WI38 (cell line): ENCODE measurements at regions not wholly inside any gene's neighbourhood (a gene's known extent, or its start where the extent isn't known, plus 50 kb on each side); places are given as distances from the start of the nearest gene placed in this dataset.

Source experiments
- H3K4me3 ChIP-seq: 2 replicates; pipeline ENCODE4 v1.5.1; 2011; ENCODE audit warnings: low read depth, mild to moderate bottlenecking, control low read depth, low read length
- TF ChIP-seq, protein P1 (sequence below): IDR thresholded peaks from 2 replicates; pipeline ENCODE4 v1.5.1; 2012; ENCODE audit warnings: low read depth, mild to moderate bottlenecking, control low read depth, low read length

- TF ChIP-seq, protein P1, sequence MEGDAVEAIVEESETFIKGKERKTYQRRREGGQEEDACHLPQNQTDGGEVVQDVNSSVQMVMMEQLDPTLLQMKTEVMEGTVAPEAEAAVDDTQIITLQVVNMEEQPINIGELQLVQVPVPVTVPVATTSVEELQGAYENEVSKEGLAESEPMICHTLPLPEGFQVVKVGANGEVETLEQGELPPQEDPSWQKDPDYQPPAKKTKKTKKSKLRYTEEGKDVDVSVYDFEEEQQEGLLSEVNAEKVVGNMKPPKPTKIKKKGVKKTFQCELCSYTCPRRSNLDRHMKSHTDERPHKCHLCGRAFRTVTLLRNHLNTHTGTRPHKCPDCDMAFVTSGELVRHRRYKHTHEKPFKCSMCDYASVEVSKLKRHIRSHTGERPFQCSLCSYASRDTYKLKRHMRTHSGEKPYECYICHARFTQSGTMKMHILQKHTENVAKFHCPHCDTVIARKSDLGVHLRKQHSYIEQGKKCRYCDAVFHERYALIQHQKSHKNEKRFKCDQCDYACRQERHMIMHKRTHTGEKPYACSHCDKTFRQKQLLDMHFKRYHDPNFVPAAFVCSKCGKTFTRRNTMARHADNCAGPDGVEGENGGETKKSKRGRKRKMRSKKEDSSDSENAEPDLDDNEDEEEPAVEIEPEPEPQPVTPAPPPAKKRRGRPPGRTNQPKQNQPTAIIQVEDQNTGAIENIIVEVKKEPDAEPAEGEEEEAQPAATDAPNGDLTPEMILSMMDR: no peak
- no peak overlapping the region for H3K4me3 ChIP-seq
These were observed 1066.0 kb upstream of the ADGRL4 start for GRCh38 chr1:80072563-80072962.

GRCh38 chr1:80066060-80066459, 1059.5 kb upstream of the ADGRL4 start:
- H3K4me3 ChIP-seq: no peak overlapping the region

GRCh38 chr1:80064524-80064923, 1058.0 kb upstream of the ADGRL4 start:
- no peak overlapping the region for H3K4me3 ChIP-seq
- TF ChIP-seq, protein P1: no peak

More at GRCh38 chr1:80066060-80066459, 1059.5 kb upstream of the ADGRL4 start:
- TF ChIP-seq, protein P1: no peak

DNA sequence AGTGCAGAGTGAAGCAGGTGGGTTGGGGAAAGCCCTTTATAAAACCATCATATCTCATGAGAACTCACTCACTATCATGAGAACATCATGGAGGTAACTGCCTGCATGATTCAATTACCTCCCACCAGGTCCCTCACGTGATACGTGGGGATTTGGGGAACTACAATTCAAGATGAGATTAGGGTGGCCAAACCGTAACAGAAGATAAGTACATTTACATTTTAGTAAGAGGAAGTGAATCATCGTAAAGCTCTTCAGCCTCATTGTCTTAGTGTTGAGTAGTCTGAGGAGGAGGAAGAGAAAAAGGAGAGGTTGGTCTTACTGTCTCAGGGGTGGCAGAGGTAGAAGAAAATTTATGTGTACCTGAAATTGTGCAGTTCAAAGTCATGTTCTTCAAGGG, 1053.4 kb upstream of the ADGRL4 start:
- TF ChIP-seq, protein P1: no peak
- no peak overlapping the region for H3K4me3 ChIP-seq

- TF ChIP-seq, protein P1: no peak
- no peak overlapping the region for H3K4me3 ChIP-seq
These were observed 1049.6 kb upstream of the ADGRL4 start for GRCh38 chr1:80056179-80056578.

DNA sequence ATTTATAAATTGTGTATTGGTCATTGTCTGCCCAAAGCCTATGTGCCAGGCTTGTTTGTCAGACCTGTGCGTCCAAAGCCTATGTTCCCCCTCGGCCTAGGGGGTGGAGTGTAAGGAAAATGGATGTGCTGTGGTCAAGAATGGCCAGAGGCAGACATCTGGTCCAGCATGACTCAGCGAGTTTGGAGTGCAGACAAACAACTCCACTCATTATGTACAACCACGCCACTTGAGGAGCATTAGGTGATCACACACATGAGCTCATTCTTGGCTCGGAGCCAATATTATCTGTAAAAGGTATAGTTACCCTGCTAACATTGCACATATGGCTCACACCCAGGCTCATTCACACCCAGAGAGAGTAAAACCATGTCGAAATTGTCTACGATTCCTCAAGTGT, 1047.6 kb upstream of the ADGRL4 start:
- H3K4me3 ChIP-seq: no peak overlapping the region
- TF ChIP-seq, protein P1: no peak

- TF ChIP-seq, protein P1: no peak
- no peak overlapping the region for H3K4me3 ChIP-seq
These were observed 1047.1 kb upstream of the ADGRL4 start for GRCh38 chr1:80053613-80054012.
